Keratinocyte (primary cell): ENCODE measurements at regions not wholly inside any gene's neighbourhood (a gene's known extent, or its start where the extent isn't known, plus 50 kb on each side); places are given as distances from the start of the nearest gene placed in this dataset.

ENCODE experiments used
- DNase-seq: peaks from one replicate; pipeline ENCODE4 v3.0.0-alpha.2; 2011; ENCODE audit warnings: low read depth, missing footprints, low spot score
- FAIRE-seq: peaks from 2 replicates; lab custom pipeline; 2011; peaks lifted over from hg19 to GRCh38; lab: Jason Lieb, UNC
- H2AFZ ChIP-seq: 2 replicates; pipeline ENCODE4 v1.6.0; 2012; ENCODE audit warnings: low read length, control low read depth, inconsistent platforms; ENCODE audit not compliant: control insufficient read depth
- H3K27ac ChIP-seq: 2 replicates; pipeline ENCODE4 v1.5.1; 2011; ENCODE audit warnings: low read length; ENCODE audit not compliant: control insufficient read depth, insufficient read depth
- H3K27me3 ChIP-seq: 3 replicates; pipeline ENCODE4 v1.6.0; 2011; ENCODE audit warnings: low read length; ENCODE audit not compliant: control insufficient read depth, insufficient read depth; ENCODE audit errors: extremely low read depth
- H3K36me3 ChIP-seq, 2 experiments: 2 replicates in 1 of 2; 3 replicates in 1 of 2; pipeline ENCODE4 v1.5.1; 2011; ENCODE audit warnings: low read length in 2 of 2, mild to moderate bottlenecking in 1 of 2; ENCODE audit not compliant: control insufficient read depth in 2 of 2, insufficient read depth in 2 of 2; ENCODE audit errors: extremely low read depth in 1 of 2
- H3K4me1 ChIP-seq: 3 replicates; pipeline ENCODE4 v1.5.1; 2011; ENCODE audit warnings: low read length; ENCODE audit not compliant: control insufficient read depth, insufficient read depth; ENCODE audit errors: extremely low read depth
- H3K4me2 ChIP-seq: 3 replicates; pipeline ENCODE4 v1.6.0; 2011; ENCODE audit warnings: low read depth, low read length; ENCODE audit not compliant: control insufficient read depth, insufficient read depth; ENCODE audit errors: extremely low read depth
- H3K4me3 ChIP-seq, 3 experiments: fragments of 200-600 bp in 1 of 3; sonication (generic) in 1 of 3; 2 replicates in 2 of 3; 3 replicates in 1 of 3; pipeline ENCODE4 v1.5.1; 2011 to 2016; ENCODE audit warnings: low read length in 3 of 3, mild to moderate bottlenecking in 3 of 3, control low read depth in 2 of 3, inconsistent platforms in 1 of 3, low read depth in 1 of 3, mixed read lengths in 1 of 3, mixed run types in 1 of 3, moderate library complexity in 1 of 3; ENCODE audit not compliant: control insufficient read depth in 2 of 3, insufficient read depth in 2 of 3; ENCODE audit errors: extremely low read depth in 1 of 3
- H3K79me2 ChIP-seq: 2 replicates; pipeline ENCODE4 v1.6.0; 2012; ENCODE audit warnings: low read length; ENCODE audit not compliant: control insufficient read depth, insufficient read depth
- H3K9ac ChIP-seq: 3 replicates; pipeline ENCODE4 v1.6.0; 2011; ENCODE audit warnings: low read length; ENCODE audit not compliant: control insufficient read depth, insufficient read depth; ENCODE audit errors: extremely low read depth
- H3K9me1 ChIP-seq: 3 replicates; pipeline ENCODE4 v1.6.0; 2011; ENCODE audit warnings: low read length; ENCODE audit not compliant: control insufficient read depth, insufficient read depth; ENCODE audit errors: extremely low read depth
- H3K9me3 ChIP-seq: 2 replicates; pipeline ENCODE4 v1.5.1; 2012; ENCODE audit warnings: low read depth, low read length; ENCODE audit not compliant: control insufficient read depth
- H4K20me1 ChIP-seq: 3 replicates; pipeline ENCODE4 v1.6.0; 2011; ENCODE audit warnings: low read length; ENCODE audit not compliant: control insufficient read depth, insufficient read depth; ENCODE audit errors: extremely low read depth
- CTCF ChIP-seq, 3 experiments: IDR thresholded peaks in 1 of 3; conservative IDR thresholded peaks in 1 of 3; optimal IDR thresholded peaks in 1 of 3; 2 replicates in 2 of 3; 3 replicates in 1 of 3; pipeline versions ENCODE3 to v1.5.1; 2011; ENCODE audit warnings: low read length in 3 of 3, mild to moderate bottlenecking in 3 of 3, moderate library complexity in 2 of 3, control low read depth in 1 of 3, inconsistent platforms in 1 of 3; ENCODE audit not compliant: insufficient read depth in 2 of 3; ENCODE audit errors: extremely low read depth in 1 of 3
- EZH2 ChIP-seq: IDR thresholded peaks from one replicate; pipeline ENCODE4 v1.6.1; 2012; ENCODE audit warnings: inconsistent platforms, mild to moderate bottlenecking, low read length, moderate library complexity
- dilution Hi-C: fragments of 300-500 bp; cut with MboI; formaldehyde crosslinking; loops from one replicate; pipeline ENCODE4 v1.7.0; 2020; ENCODE audit warnings: low sequenced_read_pairs; ENCODE audit not compliant: extremely low pct_ligation_motif_present

- Histone ChIP-seq H3K9me3 (no peaks in the 10 kb centered on the region), H3K4me2 (no peak overlapping the region), H3K27ac (no peak overlapping the region), H2AFZ (no peak overlapping the region), H3K4me1 (no peaks in the 10 kb centered on the region), H3K79me2 (no peaks in the 10 kb centered on the region), H3K4me3 (no peak overlapping the region), H3K9ac (no peak overlapping the region), H3K36me3 (no peaks in the 10 kb centered on the region), H4K20me1 (no peaks in the 10 kb centered on the region), H3K27me3 (no peaks in the 10 kb centered on the region), H3K9me1 (no peaks in the 10 kb centered on the region)
- DNase-seq, result no peak
- dilution Hi-C loops, result no loop called here
- FAIRE-seq, result no peak
- TF ChIP-seq EZH2 (no peak), CTCF (optimal IDR thresholded peaks at IDR 0.05 in 1 of 3, IDR thresholded peaks at IDR 0.05 in 1 of 3, conservative IDR thresholded peaks at IDR 0.05 in 1 of 3; ENCODE audit: extremely low read depth in 1 of 3, insufficient read depth in 2 of 3, low read length in 3 of 3) (no peak)
These were observed 192.8 kb downstream of the TBX5 start for GRCh38 chr12:114213055-114213581.

GRCh38 chr12:114209861-114210260 is 196.1 kb downstream of the TBX5 start:
- Histone ChIP-seq H3K79me2 (no peaks in the 10 kb centered on the region), H3K4me3 (no peak overlapping the region), H3K4me2 (no peak overlapping the region), H3K9ac (no peak overlapping the region), H3K27me3 (no peaks in the 10 kb centered on the region), H2AFZ (no peak overlapping the region), H3K9me3 (no peaks in the 10 kb centered on the region), H3K9me1 (no peaks in the 10 kb centered on the region), H3K4me1 (no peaks in the 10 kb centered on the region), H3K27ac (no peak overlapping the region), H3K36me3 (no peaks in the 10 kb centered on the region), H4K20me1 (no peaks in the 10 kb centered on the region)
- FAIRE-seq, result no peak
- dilution Hi-C loops, result no loop called here
- DNase-seq, result no peak
- TF ChIP-seq EZH2 (no peak), CTCF (optimal IDR thresholded peaks at IDR 0.05 in 1 of 3, IDR thresholded peaks at IDR 0.05 in 1 of 3, conservative IDR thresholded peaks at IDR 0.05 in 1 of 3; ENCODE audit: extremely low read depth in 1 of 3, insufficient read depth in 2 of 3, low read length in 3 of 3) (no peak)
